NCI-H2227 (cell line): ENCODE measurements at regions not wholly inside any gene's neighbourhood (a gene's known extent, or its start where the extent isn't known, plus 50 kb on each side); places are given as distances from the start of the nearest gene placed in this dataset.

ENCODE experiments used
- DNase-seq: peaks from one replicate; lab custom pipeline; 2025; ENCODE audit not compliant: unreplicated experiment; lab: John Stamatoyannopoulos, UW

DNA sequence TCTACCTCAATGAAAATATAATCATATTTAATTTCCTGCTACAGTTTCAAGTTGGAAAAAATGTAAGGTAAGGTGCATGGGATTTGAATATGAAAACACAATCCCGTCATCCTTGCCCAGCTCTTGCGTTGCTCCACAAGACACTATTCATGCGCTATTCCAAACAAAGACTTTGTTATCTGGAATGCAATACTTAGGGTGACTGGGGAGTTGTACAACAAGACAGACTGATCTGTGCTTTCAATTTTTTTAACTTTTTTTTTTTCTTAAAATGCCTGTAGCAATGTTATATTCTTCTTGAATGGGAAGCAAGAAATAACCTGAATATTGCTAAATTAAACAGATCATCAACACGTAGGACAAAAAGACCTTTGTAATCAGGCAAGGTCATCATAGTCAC, 1077.2 kb downstream of the TTLL7 start:
- DNase-seq, result no peak

DNA sequence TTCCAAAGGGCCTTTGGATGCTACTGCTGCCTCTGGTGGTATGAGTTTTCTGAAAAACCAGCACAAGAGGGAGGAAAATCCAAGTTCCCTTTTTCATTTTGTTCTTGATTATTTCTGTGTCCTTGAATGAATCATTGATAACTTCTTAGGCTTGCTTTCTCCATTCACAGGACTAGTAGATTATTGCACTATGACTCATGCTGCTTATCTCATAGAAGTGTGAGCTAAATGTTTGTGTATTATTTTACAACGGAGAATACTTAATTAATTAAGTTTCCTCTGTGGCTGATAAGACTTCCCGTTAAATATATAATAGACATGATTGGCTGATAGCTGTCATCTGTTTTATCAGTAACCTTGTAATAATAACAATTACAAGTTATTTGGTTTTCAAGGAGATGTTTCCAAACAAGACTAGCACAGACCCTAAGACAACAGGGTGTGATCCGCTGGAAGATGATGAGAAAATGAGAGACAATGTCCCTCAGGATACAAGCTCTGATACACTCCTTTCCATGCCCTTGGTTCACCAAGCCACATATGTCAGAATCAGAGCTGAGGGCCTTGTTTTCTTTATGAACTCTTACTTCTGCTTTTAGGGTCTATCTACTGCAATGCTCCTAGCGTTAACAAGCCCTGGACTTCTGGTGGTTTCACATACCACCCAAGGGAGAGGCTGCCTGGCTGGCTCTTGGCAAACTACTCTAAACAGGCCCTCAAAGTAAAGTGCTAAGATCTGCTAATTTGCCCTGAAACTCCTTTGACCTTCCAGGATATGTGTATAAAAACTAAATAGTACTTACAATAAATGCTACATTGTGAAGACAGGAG, 1078.3 kb downstream of the TTLL7 start:
- DNase-seq, result no peak

DNA sequence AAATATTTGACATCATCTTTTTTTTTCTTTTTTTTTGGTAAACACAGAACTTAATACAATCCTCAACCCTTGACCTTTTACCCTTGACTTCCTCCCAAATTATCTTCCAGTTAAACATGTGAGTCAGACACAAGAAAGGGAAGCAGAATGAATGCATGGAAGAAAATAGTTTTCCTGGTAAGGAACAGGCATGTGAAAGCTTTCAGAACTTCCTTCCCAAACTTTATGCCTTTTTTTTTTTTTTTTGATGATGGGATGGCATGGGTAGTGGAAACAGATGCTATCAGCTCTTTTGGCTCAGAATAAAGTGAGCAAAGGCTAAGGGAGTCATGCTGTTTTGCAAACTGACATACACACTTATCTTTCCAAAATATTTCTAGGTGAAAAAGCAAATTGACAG, 1079.1 kb downstream of the TTLL7 start:
- no peak for DNase-seq

- no peak for DNase-seq
Measured at GRCh38 chr1:82907313-82907712, 1091.6 kb downstream of the TTLL7 start.

GRCh38 chr1:82903626-82904025, 1095.3 kb downstream of the TTLL7 start:
- DNase-seq, result no peak

DNA sequence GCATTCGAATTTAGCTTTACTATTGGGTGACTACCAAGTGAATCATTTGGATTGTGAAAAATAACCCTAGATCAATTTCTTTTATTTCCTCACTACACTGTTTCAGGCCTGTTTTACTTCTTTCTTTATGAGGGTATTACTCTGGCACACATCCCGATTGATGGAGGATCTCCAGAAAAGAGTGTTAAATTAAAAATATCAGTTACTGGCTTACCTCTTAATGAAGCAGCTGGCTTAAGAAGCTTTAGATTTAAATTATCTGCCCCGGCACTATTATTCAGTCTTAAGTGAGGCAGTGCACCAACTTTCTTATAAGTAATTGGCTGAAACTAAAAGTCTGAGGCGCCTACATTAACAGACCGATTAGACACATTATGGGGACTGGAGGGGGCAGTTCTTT, 1097.4 kb downstream of the TTLL7 start:
- no peak for DNase-seq

- DNase-seq, result no peak
Measured at GRCh38 chr1:82901118-82901517, 1097.8 kb downstream of the TTLL7 start.

- DNase-seq, result no peak
Measured at GRCh38 chr1:82899017-82899416, 1098.3 kb downstream of the ADGRL2 start.

DNA sequence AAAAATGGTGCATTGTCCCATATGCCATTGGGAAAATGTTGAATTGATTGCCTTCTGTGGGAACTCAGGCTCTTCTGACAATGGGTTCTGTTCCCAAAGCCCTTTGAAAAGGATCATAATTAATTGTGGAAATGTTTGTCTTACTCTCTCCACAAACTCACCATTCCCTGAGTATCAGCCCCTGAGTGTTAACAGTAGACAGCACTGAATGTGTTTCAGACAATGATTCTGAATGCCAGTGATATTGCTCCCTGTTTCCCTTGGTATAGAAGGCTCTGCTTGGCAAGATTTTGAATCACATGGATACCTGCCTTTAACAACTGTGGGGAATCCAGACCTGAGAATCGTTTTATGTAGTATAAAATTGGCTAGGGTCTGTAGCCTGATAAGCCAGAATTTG, 1096.8 kb downstream of the ADGRL2 start:
- no peak for DNase-seq

DNA sequence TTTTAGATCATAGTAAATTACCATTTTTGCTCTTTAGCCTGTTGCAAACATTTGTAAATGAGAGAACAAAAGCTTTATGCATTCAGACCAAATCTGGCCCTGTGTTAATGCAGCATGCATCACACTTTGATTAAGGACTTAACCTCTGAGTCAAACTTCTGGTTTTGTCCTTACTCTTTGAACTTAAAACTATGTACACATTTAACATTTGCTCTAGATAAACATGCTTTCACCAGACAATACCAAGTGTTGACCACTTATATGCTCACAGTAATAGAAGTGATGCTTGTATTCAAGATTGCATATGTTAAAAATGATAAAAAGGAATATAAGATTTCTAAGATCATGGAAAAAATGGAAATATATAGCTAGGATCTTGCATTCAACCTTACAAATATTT, 1095.3 kb downstream of the ADGRL2 start:
- DNase-seq, result no peak

GRCh38 chr1:82894635-82895034, 1093.9 kb downstream of the ADGRL2 start:
- no peak for DNase-seq

GRCh38 chr1:82893712-82894470, 1093.2 kb downstream of the ADGRL2 start:
- no peak for DNase-seq

- no peak for DNase-seq
Measured at GRCh38 chr1:82880506-82880905, 1079.8 kb downstream of the ADGRL2 start.

- DNase-seq, result no peak
Measured at GRCh38 chr1:82879701-82880305, 1079.1 kb downstream of the ADGRL2 start.

- DNase-seq, result no peak
Measured at GRCh38 chr1:82875170-82875569, 1074.4 kb downstream of the ADGRL2 start.

DNA sequence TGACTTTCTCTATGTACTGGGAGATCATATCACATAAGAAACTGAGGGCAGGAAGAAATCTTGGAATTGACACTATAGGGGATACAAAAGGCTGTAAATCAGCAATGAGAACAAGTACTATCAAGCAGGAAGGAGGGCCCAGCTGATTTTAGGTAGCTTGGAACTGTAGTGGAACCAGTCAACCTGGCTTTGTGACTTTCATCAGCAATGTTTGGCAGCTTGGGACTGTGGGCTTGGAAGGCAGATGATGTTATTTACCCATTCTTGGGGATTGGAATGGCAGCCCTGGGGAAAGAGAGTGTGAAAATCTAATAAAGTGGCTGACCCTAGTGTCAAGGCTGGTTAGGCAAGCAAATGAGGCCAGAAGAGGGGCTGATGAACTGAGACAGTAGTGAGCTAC, 1073.3 kb downstream of the ADGRL2 start:
- DNase-seq, result no peak

DNA sequence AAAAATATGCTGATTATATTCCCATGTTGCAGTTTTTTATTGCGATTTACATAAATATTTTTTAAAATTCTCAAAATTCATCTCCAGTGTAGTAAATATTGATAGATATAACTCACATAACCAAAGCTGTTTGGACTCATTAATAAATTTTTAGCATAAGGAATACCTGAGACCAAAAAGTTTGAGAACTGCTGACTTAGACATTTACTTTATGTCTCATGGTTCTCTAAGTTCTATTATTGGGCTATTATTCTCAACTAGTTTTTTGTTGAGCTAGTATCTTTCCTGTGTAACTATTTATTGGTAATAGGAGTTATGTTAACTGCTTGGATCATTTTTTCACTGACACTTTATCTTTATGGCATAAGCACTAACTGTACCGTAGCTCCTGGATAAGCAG, 1069.6 kb downstream of the ADGRL2 start:
- DNase-seq, result no peak

- DNase-seq, result no peak
Measured at GRCh38 chr1:82867781-82868180, 1067.0 kb downstream of the ADGRL2 start.

- no peak for DNase-seq
Measured at GRCh38 chr1:82861749-82862148, 1061.0 kb downstream of the ADGRL2 start.

- no peak for DNase-seq
Measured at GRCh38 chr1:82858031-82858430, 1057.3 kb downstream of the ADGRL2 start.

DNA sequence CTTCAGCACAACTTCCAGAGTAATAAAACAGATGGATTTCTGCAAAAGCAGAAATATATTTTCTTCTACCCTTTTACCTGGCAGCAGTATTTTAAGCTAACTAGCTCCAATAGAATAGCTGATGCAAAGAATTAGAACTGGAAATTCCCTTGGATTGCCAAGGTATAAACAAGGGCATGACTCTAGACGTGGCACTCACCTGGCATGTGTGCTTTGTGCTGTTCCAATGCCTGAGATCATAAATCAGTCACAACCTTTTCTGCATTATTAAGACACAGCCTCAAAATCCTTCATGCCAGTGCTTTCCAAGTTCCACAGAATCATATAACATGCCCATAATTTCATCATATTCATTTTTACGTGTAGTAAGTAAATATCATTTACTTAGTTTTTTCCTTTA, 1048.7 kb downstream of the ADGRL2 start:
- no peak for DNase-seq

DNA sequence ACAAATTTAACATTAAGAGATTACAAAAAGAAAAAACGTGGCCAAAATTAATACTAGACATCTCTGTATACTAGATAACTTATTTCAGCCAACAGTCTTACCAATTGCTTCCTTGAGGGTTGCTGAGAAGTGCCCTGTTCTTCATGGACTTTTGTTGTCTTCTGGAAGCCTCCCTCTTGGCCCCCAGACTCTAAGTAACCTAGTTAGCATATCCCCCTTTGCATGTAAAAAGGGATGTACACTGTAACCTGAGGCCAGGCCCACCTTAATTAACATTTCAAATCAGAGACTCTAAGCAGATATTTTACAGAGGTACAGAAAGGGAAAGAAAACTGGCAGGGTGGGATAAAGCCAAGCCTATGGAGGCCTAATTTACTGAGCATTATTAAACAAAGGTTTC, 1047.3 kb downstream of the ADGRL2 start:
- DNase-seq, result no peak
